HK-2 (cell line): ENCODE measurements at regions not wholly inside any gene's neighbourhood (a gene's known extent, or its start where the extent isn't known, plus 50 kb on each side); places are given as distances from the start of the nearest gene placed in this dataset.

Source experiments
- DNase-seq: peaks from one replicate; pipeline ENCODE4 v3.0.0-alpha.2; 2018; ENCODE audit not compliant: unreplicated experiment

GRCh38 chr14:97644365-97644764 is 847.2 kb downstream of the VRK1 start:
- DNase-seq = no peak

- no peak for DNase-seq
Measured at GRCh38 chr14:97649752-97650151, 852.6 kb downstream of the VRK1 start.

- DNase-seq = no peak
Measured at GRCh38 chr14:97655169-97655948, 858.2 kb downstream of the VRK1 start.

DNA sequence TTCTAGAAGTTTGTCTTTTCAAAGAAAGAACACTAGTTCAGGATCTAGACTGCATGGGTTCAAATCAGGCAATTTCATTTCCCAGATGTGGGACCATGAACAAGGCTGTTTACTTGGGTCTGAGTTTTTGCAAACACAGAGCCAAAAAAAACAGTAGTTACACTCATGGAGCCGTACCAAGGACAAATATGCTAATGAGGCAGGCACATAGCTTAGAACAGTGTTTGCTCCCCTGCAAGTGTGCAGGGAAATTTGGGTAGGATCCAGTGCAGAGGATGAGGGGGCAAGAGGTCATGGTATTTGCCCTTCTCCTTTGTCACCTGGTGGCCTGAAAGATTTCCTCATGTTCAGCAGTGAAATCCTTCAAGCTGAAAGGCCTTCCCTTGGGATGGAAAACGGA is 860.4 kb downstream of the VRK1 start:
- DNase-seq = no peak

- no peak for DNase-seq
Measured at GRCh38 chr14:97687944-97688630, 890.9 kb downstream of the VRK1 start.

DNA sequence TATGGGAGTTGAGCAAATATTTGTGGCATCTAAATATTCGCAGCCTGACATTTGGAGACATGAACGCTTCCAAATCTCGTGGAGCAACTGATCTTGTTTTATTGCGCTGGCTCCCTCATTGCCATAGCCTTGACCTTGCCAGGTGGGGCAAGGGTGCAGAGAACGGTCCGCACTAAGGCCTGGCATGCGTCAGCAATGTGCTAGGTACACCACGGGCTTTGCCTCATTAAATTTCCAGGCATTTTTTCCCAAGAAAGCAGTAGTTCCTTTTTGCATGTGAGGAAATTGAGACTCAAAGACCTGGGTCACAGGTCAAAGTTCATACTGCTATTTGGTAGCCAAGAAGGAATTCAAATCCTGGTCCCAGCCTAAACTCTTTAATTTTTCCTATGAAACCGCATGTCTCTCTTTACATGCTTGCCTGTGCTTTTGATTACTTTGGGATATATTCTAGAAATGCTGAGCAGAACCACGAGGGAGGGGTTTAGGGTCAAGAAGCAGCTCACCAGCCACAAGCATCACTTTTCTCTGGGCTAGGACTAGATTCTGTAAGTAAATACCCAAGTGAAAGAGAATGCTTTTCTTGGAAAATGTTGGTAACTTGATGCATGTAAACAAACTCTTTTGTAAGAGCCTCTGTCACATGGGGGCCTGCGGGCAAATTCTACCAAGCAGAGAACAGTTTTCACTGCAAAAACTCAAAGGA is 891.6 kb downstream of the VRK1 start:
- DNase-seq = no peak

DNA sequence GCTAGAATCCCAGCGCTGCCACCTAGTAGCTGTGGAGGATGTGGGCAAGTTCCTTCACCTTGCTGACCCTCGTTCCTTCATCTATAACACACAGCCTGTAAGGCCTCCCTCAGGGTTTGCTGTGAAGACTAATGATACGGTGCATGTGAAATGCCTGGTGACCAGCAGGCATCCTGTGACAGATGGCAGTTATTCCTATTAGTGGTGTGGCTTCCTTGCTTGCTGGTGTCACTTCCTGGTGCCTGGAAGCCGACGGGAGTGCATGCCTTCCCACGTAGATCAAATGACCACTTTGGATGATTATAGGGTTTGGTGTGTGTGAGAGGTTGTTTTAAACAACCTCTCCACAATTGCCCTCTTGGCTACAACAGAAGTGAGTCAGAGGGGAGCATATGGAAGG is 894.9 kb downstream of the VRK1 start:
- no peak for DNase-seq

DNA sequence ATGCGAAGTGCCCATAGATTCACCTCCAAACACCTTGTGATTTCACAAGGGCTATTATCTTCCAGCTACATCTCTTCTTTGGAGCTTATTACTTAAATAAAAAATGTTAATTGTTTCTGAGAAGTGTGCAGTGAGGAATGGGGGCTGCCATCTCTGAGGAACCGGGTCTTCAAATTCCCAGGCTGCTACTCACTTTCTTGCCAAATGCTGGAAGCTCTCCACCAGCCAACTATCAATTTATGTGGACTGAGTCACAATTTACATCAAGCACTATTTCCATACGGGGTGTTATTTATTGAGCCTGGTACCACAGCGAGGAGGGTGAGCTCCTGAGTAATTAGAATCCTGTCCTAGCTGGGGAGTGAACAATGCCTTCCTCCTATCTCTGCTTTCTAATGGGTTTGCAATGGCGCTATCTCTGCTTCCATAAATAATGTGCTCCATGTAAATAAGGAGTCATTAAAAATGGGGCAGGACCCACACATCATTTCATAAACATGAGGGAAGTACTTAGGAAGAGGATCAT is 898.3 kb downstream of the VRK1 start:
- no peak for DNase-seq

- DNase-seq = no peak
Measured at GRCh38 chr14:97697772-97698171, 900.6 kb downstream of the VRK1 start.

- DNase-seq = no peak
Measured at GRCh38 chr14:97699026-97699425, 901.8 kb downstream of the VRK1 start.

- no peak for DNase-seq
Measured at GRCh38 chr14:97703006-97703760, 906.0 kb downstream of the VRK1 start.

DNA sequence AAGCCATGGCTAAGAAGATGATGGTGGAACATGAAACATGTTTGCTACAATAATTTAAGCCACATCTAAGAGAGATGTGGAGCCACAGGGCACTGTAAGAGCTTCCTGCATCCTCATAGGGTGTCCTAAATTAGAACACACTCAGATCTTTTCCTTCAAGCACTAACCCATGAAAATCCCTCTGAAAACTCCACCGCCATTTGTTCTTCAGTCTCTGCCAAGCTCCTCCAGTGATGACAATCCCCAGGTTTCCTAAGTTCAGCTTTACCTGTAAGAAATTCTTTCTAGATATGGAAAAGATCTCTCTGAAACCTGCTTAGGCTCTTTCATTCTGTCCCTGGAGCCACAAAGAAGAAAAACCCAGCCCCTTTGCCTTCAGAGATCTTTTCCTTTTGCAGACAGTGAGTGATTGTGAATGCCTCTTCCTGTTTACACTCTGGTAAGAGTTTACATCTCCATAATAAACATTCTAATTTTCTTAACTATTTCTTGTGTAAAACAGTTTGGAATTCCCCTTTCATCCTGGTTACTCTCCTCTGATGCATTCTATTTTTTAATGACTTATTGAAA is 907.2 kb downstream of the VRK1 start:
- no peak for DNase-seq

GRCh38 chr14:97705107-97705506 is 907.9 kb downstream of the VRK1 start:
- no peak for DNase-seq

- no peak for DNase-seq
Measured at GRCh38 chr14:97705976-97706375, 908.8 kb downstream of the VRK1 start.

- no peak for DNase-seq
Measured at GRCh38 chr14:97706819-97707218, 909.6 kb downstream of the VRK1 start.

DNA sequence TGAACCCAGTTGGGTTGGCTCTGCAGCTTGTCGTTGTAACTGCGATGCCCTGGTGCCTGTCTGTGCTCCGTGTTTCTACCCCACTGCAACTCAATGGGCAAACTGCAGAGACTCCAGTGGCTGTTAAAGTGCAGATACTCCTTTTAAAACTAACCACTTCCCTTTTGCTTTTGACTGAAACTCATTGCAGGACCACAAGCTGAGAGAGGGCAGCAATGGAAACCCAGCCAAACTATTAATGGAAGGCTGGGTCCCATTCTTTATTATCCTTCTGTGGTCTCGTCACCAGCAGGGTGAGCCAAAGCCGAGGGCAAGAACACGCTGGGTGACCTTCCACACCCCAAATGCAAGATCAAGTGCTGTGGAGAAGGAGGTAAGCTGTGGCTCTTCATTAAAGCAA is 910.4 kb downstream of the VRK1 start:
- no peak for DNase-seq

DNA sequence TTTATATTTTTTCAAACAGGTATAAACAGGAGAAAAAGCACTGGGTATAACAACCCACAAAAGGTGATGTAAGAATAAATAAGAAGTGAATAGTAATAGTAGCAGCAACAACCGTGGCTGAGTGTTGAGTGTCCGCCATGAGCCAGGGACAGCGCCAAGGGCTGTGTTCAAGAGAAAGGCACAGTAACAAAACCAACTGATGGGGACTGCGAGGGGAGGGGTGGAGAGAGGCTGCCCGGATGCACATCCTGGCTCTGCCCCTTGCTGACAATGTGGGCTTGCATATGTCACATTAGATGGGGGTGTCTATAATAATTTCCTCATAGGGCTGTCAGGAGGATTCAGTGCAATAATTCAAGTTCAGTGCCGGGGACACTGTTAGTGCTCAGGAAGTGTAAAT is 912.4 kb downstream of the VRK1 start:
- no peak for DNase-seq

DNA sequence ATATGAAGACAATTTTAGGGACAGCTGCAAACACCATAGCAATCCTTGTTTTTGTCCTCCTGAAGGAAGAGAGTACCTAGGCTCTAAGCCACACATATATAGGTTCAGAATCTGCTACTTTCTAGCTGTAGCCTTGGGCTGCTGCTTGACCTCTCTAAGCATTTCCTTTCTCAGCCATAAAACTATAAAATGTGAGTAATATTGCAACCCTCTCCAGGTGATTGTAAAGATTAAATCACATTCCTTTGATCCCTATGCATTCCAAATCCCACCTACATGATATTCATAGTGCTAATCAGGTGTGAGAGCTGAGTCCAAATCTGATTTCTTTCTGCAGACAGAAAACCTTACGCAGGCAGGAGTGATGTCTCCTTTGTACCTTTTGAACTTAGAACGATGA is 913.5 kb downstream of the VRK1 start:
- no peak for DNase-seq

DNA sequence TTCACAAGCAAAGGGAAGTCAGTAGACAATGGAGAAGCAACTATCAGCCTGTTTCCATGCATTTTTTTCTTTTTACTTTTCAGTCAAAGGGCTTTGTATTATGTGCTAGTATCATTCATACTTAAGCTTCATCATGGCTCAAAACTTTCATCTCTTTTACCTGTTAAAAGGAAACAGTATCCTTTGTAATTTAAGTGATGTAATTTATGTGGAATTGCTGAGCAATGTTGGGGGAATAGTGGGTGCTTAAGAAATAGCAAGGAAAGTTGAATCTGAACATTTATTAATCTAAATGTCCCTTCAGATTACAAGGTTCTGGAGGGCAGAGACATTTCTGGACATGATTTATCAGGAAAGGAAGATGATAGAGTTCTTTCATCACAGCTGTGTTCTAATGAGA is 915.3 kb downstream of the VRK1 start:
- DNase-seq = no peak

DNA sequence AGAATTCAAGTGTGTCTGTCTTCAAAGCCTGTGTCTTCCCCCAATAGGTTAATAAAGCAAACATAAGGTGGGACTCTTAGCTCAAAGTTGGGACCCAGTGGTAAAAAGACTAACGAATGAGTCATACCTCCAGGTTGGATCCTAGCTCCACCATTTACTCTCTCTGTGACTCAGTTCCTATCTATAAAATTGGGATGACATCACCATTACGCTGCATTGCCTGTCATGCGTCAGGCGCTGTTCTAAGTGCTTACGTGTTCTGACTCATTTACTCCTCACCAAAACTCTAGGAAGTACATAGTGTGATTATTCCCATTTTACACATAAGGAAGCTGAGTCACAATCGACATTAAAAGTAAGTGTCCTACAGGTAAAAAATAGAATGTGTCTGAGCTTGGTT is 915.8 kb downstream of the VRK1 start:
- DNase-seq = no peak

GRCh38 chr14:97718886-97719442 is 921.8 kb downstream of the VRK1 start:
- no peak for DNase-seq
